HG03159 (cell line): ENCODE measurements at regions not wholly inside any gene's neighbourhood (a gene's known extent, or its start where the extent isn't known, plus 50 kb on each side); places are given as distances from the start of the nearest gene placed in this dataset.
"Not testable (repeated sequence)": the region's sequence is repeated elsewhere in the genome, so short reads cannot be mapped to it uniquely, and the experiment has no call there.

Experiments used
- ATAC-seq: cut with Tn5 transposase; IDR thresholded peaks from one replicate; pipeline ENCODE4 v1.9.1; 2021; ENCODE audit warnings: mild to moderate bottlenecking, moderate library complexity; ENCODE audit not compliant: unreplicated experiment

DNA sequence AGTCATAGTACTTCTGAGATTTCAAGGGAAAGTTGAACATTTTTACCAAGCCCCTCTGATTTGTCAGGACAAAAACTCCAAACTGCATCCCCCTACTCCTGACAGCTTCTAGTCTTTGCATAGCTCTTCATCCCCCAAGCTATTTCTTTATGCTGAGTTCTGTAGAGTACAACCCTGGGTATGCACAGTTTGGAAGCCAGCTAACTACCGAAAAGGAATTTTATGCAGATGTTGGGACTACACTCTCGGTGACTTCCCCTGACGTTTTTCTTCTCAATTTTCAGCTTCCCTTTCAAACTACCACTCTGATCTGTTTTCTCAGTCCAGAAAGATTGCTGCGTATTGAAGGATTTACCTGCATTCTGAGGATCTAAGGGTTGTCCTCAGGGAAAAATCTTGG lies 1060.2 kb upstream of the ACVR2A start:
- no peak for ATAC-seq

DNA sequence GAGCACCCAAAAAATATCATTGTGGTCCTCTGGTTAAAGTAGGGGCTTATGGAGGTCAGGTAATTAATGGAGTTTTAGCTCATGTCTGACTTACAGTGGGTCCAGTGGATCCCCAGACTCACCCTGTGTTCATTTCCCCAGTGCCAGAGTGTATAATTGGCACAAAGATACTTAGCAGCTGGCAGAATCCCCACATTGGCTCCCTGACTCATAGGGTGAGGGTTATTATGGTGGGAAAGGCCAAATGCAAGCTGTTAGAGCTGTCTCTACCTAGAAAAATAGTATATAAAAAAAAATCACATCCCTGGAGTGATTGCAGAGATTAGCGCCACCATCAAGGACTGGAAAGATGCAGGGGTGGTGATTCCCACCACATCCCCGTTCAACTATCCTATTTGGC lies 1067.6 kb upstream of the ACVR2A start:
- ATAC-seq = no peak

DNA sequence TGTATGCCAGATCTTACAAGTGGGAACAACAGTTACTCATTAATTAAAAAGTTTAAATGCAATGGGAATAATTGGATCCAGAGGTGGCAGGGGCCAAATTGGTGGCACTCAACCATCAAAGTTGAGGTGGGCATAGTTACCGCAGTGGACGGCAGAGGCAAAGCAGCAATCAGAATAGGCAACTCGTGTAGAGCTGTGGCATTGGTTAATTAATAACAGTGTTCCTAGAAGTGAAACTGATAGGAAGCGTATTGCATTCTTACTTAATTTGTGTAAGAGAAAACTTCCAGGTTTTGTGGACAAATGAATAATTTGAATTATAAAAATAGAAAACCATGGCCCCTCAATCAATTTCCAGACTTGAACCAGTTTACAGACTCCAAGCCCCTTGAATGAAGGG lies 1068.2 kb upstream of the ACVR2A start:
- no peak for ATAC-seq

DNA sequence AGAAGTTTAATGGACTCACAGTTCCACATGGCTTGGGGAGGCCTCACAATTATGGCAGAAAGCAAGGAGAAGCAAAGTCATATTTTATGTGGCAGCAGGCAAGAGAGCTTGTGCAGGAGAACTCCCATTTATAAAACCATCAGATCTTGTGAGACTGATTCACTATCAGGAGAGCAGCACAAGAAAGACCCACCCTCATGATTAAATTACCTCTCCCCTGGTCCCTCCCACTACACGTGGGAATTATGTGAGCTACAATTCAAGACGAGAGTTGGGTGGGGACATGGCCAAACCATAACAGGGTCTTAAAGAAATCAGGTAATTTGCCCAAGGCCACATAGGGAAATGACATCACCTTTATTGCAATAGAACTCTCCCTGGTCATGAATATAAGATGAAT lies 1073.3 kb upstream of the ACVR2A start:
- ATAC-seq = no peak

DNA sequence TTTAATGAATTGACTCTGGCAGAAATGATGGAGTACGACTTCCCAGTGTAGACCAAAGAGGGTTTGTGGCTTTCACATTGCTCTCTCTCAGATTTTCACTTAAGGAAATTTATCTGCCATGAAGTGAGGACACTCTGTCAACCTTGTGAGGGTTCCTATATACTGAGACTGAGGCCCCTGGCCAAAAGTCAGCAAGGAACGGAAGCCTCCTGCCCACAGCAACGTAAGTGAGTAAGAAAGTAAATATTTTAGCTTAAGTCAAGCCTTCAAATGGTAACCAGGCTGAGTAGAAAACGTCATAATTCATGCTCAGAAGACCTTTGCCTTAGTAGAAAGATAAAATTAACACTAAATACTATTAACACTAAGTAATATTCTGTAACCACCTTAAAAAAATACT lies 1080.5 kb upstream of the ACVR2A start:
- no peak for ATAC-seq

DNA sequence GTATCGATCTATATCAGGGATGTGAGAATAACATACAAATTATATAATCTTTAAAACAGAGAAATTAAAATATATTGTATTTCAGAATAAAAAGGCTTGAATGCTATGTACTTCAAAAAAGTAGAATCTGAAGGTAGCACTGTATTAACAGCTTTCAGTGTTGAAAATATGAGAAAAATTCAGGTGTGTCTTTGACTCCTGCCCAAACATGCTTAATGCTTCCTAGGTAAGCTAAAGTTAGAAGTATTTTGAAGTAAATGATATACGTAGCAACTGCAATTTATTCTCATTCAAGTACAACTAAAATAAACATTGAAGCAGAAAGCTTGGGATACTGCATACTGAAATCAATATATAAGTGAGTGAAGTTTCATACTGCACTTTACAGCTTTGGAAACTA lies 1082.0 kb upstream of the ACVR2A start:
- ATAC-seq = no peak

DNA sequence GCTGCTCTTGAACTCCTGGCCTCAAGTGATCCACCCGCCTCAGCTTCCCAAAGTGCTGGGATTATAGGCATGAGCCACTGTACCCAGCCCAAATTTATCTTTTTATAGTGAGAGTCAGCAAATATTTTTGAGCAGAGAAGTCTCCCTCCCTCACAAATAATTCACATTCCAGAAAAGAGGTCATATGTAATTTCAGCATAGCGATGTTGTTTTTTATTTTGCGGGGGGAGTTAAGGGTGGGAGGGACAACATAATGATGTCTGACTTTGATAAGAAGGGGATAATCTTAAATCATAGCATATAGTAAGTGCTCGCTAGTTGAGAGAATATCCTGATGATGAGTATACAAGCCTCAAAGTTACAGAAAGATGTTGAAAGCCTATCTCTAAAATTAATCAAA lies 1090.2 kb upstream of the ACVR2A start:
- no peak for ATAC-seq

DNA sequence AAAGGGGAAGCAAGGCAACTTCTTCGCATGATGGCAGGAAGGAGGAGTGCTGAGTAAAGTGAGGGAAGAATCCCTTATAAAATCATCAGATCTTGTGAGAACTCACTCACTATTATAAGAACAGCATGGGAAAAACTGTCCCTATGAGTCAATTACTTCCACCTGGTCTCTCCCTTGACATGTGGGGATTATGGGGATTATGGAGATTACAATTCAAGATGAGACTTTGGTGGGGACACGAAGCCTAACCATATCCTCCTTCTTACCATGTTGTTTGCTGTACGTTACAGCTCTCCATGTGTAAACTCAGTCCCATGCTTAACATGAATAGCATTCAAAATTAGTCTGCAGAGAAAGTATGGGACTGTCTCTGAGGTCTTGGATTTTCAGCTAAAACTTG lies 1096.8 kb upstream of the ACVR2A start:
- ATAC-seq = no peak

DNA sequence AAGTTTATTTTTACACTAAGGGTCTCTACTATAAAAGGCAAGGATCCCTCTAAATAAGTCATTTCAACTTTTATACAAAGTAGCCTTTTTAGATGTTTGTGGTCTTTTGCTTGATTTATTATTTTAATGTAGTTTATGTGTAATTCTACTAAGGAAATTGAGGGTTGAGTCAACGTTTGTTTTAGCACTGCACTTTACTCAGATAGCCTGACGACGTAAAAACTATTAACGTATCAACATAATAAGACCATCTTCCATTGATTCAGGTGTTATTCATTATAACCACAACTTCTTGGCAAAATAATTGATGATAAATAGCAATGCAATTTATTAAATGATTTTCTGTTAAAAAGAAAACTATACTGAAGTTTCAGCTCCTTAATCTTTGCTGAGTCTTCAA lies 1103.6 kb upstream of the ACVR2A start:
- no peak for ATAC-seq

DNA sequence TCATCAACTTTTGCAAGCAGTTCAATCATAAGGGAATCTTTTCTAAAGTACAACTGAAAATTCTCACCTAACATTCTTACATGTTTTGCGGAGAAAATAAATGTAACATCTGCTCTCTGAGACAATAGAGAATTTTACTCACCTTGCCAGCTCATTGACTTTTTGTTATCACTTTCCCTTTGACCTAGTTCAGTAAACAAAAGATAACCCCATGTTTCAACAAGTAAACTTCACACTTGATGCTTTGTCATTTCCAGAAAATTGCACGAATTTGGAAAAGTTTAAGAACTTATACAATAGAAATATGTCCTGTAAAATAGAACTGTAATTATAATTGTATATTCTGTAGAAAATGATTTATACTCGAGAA lies 1110.0 kb upstream of the ACVR2A start:
- ATAC-seq = no peak

DNA sequence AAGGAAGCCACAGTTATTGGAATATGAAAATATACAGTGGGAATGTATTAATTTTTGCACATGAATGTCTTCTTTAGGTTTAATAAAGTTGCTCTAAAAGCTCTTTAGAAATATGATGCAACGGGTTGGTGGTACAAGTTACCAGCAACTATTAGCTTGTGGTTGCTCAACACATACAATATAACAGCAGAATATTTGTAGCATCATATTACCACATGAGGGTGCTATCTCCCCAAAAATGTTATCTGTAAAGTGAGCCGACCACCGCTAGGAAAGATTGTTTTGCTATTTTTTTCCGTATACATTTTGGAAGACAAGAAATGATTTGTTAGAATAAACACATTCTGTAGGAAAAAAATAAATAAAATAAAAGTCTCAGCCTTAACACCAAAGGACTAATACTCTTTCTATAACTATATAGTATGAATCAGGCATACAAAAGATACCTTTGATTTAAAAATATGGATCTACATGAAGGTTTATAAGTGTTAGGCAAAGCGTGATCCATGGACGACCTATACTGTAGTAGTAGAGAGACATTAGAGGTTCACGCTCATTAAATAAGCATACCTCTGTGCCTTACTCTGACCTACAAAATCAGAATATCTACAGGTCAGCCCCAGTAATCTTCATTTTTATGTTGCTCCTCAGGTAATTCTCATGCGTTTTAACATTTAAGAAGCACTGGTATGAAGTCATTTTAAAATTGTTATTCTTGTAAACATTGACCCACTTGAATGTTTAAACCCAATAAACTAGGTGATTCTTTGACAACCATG lies 1110.6 kb upstream of the ACVR2A start:
- ATAC-seq = peak; percentile 85

DNA sequence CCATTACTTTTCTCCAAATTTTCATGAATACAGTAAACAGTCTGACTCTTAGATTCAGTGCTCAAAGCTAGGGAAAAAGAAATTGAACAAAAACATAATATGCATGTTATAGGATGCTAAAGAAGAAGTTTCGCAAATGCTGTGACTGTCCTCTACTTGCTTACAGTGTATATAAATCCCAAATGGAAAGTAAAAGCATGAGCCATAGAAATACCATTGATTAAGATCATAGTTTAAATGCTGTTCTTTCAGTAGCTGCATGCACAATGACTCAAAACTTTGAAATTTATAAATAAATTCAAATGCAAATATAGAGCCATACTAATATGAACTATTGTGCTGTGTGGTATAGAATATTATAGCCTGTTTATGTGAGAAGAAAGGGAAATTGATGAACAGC lies 1113.9 kb upstream of the ACVR2A start:
- ATAC-seq = no peak

DNA sequence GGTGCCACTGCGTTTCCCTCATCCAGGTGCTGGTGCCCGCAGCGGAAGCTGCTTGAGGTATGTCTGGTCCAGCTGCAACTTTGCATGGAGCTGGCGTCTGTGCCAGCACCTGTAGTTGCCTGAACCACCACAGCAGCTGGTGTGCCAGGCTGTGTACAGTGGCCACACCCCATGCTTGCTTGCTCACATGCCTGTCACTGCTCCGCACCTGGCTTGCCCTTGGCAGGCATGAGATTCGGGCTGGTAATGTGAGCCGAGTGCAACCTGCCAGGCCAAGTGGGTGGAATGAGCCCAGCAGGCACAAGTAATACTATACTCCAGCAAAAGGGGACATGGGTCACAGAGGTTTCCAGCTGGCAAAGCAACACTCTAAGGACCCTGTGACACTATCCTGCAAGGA lies 1123.3 kb upstream of the ACVR2A start:
- no peak for ATAC-seq

DNA sequence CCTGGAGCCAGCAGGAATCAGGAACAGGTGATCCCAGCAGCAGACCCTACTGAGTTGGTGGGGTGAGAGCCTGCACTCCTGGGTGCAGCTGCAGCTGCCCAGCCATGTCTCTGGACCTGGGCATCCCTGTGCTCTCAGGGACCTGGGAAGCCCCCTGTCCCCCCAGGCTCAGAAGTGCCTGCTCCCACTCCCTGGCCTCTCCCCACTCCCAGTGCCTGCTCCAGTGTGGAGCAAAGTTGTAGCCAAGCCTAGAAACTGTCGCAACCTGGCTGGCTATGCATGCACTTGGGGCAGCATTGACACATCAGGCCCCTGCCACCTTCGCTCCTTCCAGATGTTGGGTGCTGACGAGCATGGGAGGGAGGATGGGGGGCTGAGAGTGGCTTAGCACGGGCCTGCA lies 1124.7 kb upstream of the ACVR2A start:
- no peak for ATAC-seq

DNA sequence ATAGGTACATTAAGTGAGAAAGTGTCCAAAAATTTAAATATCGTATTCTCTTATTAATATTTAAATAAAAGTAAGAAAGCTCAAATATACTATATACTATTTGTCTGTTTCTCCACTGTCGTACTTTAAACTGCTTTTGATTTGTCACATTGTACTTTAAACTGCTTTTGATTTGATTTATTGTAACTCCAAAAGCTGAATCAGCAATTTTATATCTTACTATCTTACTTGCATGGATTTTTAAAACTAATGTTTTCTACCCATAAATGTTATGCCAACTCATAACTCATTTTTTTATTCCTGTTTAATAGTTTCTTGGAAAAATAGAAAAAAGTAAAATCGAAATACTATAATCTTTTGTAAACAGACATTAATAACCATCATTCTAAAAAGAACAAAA lies 1128.2 kb upstream of the ACVR2A start:
- no peak for ATAC-seq

DNA sequence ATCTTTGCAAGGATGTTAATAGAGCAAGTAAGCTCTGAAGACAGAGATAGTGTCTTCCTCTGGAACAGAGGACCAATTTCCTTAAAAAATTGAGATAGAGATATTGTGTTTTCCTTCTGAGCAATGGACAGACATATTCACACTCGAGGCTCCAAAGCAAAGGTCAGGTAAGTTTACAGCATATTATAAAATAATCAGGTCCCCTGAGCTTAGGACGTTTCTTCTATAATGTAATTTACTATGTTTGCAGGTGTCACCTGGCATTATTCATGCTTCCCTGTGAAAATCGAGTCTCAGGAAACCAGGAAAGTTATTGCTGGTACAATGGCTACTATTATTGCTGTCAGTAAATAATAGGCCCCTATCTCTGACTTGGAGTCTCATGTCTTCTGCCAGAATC lies 1135.8 kb upstream of the ACVR2A start:
- no peak for ATAC-seq

DNA sequence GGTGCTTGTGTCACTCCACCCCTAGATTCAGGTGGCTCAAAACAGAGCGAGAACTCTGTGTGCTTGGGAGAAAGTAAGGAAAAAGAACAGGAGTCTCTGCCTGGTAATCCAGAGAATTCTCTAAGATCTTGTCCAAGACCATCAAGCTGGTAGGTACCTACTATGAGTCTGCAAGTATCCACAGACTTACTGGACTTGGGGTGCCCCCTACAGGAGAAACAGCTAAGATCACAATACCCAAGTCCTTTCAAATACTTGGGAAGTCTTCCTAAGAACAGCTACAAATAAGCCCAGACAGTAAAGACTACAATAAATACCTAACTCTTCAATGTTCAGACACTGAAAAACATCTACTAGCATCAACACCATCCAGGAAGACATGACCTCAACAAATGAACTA lies 1143.6 kb upstream of the ACVR2A start:
- no peak for ATAC-seq

DNA sequence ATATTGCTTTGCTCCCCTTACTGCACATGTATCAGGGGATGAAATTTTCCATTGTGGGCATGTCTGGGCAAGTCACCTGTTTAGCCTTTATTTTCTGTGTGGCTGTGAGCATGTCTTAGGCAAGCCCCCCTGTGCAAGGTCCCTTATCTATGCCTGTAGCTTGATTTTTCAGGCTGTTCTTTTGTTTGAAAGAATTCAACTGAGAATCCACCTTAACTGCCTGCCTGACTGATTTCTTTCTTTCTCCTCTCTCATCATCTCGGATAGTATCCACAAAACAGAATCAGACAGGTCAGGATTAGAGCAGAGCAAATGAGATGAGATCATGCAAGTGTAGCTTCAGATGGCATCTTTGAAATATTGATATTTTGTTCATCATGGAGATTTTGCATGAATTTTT lies 1147.5 kb upstream of the ACVR2A start:
- no peak for ATAC-seq

DNA sequence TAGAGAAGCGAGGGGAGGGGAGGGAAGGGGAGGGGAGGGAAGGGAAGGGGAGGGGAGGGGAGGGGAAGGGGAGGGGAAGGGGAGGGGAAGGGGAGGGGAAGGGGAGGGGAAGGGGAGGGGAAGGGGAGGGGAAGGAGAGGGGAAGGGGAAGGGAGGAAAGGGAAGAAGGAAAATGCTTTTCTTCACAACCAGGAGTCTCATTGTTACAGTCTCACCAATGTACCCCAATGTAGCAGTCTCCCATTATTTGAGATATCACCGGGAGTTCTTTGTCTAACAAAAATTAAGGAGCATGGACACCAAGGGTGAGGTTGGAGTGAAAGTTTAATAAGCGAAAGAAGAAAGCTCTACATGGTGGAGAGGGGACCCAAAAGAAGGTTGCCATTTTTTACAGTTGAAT lies 1148.0 kb upstream of the ACVR2A start:
- ATAC-seq = not testable (repeated sequence)

DNA sequence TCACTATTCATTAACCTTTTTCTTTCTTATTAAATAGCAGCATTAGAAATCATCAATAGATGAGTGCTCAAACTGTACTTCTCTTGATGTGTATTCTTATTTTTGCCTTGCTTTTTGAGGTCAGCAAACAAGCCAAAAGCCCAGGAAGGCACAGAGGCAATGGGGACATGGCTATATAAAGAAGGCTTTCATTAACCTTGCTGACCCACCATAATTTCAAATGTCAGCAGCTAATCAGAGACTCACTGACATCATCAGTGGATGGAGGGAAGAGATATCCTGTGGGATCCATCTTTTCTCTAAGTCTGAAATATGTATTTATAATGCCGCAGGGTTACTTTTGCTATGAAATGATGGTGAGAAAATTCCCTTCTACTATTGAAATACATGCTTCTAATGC lies 1162.8 kb upstream of the ACVR2A start:
- ATAC-seq = no peak

DNA sequence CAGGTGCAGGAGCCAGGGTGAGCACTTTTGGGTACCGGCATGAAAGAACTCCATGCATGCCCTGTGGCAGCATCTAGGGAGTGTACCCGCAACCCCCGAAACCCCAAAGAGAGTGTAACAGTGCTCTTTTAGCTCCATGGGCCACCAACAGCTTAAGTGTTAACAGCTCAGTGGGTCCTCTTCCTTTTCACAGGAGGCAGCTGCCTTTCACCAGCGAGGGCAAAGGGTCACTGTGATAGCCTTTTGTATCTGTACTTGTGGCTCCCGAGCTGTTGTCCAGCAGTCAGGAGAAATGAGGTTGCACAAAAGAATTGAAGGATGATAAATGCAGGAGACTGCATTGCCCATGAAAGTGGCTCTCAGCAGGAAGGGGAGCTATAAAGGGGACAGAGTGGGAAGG lies 1166.3 kb upstream of the ACVR2A start:
- ATAC-seq = no peak

DNA sequence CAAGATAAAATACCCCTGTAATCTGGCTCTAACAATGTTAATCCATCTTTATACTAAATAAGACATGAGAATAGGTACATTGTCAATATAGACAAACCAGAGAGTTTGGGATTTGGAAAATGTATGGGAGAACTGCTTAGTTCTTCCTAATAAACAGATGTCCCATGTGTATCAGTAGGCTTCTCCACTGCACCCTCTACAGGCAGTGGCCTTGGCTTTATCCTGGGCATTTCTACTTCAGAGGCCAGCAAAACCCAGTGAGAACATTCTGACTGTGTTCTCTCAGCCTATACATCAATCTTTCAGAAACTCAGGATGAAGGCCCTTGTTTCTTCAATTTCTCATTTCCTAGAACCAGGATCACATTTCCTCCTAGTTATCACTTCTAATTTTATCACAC lies 1167.5 kb upstream of the ACVR2A start:
- ATAC-seq = no peak

DNA sequence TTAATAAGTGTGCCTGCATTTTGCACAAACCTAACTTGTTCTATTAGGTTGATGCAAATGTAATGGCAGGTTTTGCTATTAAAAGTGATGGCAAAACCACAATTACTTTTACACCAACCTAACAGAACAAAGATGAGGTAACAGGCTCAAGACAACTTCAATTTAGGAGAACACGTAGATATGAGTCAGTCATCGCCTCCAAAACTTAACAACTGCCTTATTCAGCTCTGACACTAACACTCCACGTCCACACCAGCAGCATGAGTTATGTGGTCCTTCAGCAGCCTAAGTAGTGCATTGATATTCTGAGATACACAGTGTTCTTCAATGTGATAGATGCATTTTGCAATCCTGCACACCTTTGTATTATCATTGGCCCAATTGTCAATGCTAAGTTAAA lies 1175.1 kb upstream of the ACVR2A start:
- ATAC-seq = no peak
